ENCODE measurements at regions not wholly inside any gene's neighbourhood (a gene's known extent, or its start where the extent isn't known, plus 50 kb on each side); places are given as distances from the start of the nearest gene placed in this dataset.

GRCh38 chr21:22679207-22679606 lies 1681.0 kb downstream of the NCAM2 start:
- Mint-ChIP-seq H3K9me3 (peaks cover 10% of the 10 kb centered on the region), H3K27ac (no peak overlapping the region), H3K4me1 (ENCODE audit: unreplicated experiment) (no peaks in the 10 kb centered on the region), H3K36me3 (no peaks in the 10 kb centered on the region), H3K4me3 (no peak overlapping the region), H3K27me3 (no peaks in the 10 kb centered on the region)
- TF ChIP-seq CTCF (conservative IDR thresholded peaks at IDR 0.05): no peak
- DNase-seq (ENCODE audit: extremely low spot score, unreplicated experiment): no peak

GRCh38 chr21:22691658-22692057 lies 1693.4 kb downstream of the NCAM2 start:
- no peak for TF ChIP-seq CTCF (conservative IDR thresholded peaks at IDR 0.05)
- Mint-ChIP-seq H3K27ac (no peak overlapping the region), H3K36me3 (no peaks in the 10 kb centered on the region), H3K4me3 (no peak overlapping the region), H3K4me1 (ENCODE audit: unreplicated experiment) (no peaks in the 10 kb centered on the region), H3K27me3 (no peaks in the 10 kb centered on the region), H3K9me3 (peaks cover 13% of the 10 kb centered on the region)
- DNase-seq (ENCODE audit: extremely low spot score, unreplicated experiment): no peak

- no peaks in the 10 kb centered on the region for H3K9me3 Mint-ChIP-seq
- no peaks in the 10 kb centered on the region for H3K36me3 Mint-ChIP-seq
- no peak for DNase-seq (ENCODE audit: extremely low spot score, unreplicated experiment)
- H3K4me1 Mint-ChIP-seq (ENCODE audit: unreplicated experiment): no peaks in the 10 kb centered on the region
- no peak overlapping the region for H3K4me3 Mint-ChIP-seq
- no peaks in the 10 kb centered on the region for H3K27me3 Mint-ChIP-seq
- no peak overlapping the region for H3K27ac Mint-ChIP-seq
- TF ChIP-seq CTCF (conservative IDR thresholded peaks at IDR 0.05): no peak
Observed at GRCh38 chr21:22703521-22703920, 1705.3 kb downstream of the NCAM2 start.

GRCh38 chr21:22710721-22711120 lies 1712.5 kb downstream of the NCAM2 start:
- Mint-ChIP-seq H3K27ac (no peak overlapping the region), H3K9me3 (peaks cover 5% of the 10 kb centered on the region), H3K4me3 (no peak overlapping the region), H3K4me1 (ENCODE audit: unreplicated experiment) (no peaks in the 10 kb centered on the region), H3K36me3 (no peaks in the 10 kb centered on the region), H3K27me3 (no peaks in the 10 kb centered on the region)
- TF ChIP-seq CTCF (conservative IDR thresholded peaks at IDR 0.05): no peak
- no peak for DNase-seq (ENCODE audit: extremely low spot score, unreplicated experiment)

GRCh38 chr21:22711636-22712035 lies 1713.4 kb downstream of the NCAM2 start:
- no peaks in the 10 kb centered on the region for H3K36me3 Mint-ChIP-seq
- no peak overlapping the region for H3K27ac Mint-ChIP-seq
- no peak overlapping the region for H3K4me3 Mint-ChIP-seq
- no peaks in the 10 kb centered on the region for H3K4me1 Mint-ChIP-seq (ENCODE audit: unreplicated experiment)
- no peaks in the 10 kb centered on the region for H3K27me3 Mint-ChIP-seq
- H3K9me3 Mint-ChIP-seq: peaks cover 5% of the 10 kb centered on the region
- DNase-seq (ENCODE audit: extremely low spot score, unreplicated experiment): no peak
- TF ChIP-seq CTCF (conservative IDR thresholded peaks at IDR 0.05): no peak

GRCh38 chr21:22725436-22725835 lies 1727.2 kb downstream of the NCAM2 start:
- TF ChIP-seq CTCF (conservative IDR thresholded peaks at IDR 0.05): no peak
- no peak for DNase-seq (ENCODE audit: extremely low spot score, unreplicated experiment)
- H3K36me3 Mint-ChIP-seq: no peaks in the 10 kb centered on the region

More at GRCh38 chr21:22725436-22725835, 1727.2 kb downstream of the NCAM2 start:
- H3K4me1 Mint-ChIP-seq (ENCODE audit: unreplicated experiment): no peaks in the 10 kb centered on the region
- H3K9me3 Mint-ChIP-seq: no peaks in the 10 kb centered on the region
- no peak overlapping the region for H3K4me3 Mint-ChIP-seq
- H3K27me3 Mint-ChIP-seq: no peaks in the 10 kb centered on the region
- no peak overlapping the region for H3K27ac Mint-ChIP-seq

Data from type B pancreatic cell (in vitro differentiated cells).